ENCODE measurements at regions not wholly inside any gene's neighbourhood (a gene's known extent, or its start where the extent isn't known, plus 50 kb on each side); places are given as distances from the start of the nearest gene placed in this dataset.
A peak's percentile ranks its signal among the peaks of the same experiment; 100 is the strongest.

DNA sequence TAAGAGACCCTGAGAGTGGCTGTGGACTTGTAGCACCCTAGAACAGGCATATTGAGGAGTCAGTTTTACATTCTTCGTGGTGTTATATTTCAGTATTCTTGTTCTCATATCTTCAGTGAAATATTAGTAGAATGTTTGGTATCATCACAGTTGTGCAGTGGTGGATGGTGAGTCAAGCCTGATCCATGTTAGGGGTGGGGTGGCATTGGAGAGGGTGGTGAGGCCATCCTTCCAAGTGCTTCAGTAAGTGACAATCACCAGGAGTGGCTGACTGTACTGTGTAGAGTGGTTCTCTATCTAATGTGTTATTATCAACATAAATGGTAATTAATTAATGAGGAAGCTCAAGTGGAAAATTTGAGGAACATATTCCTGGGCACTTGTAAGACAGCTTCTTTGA is 197.7 kb upstream of the SLC16A7 start (continued):
- TF ChIP-seq TFE3 (CRISPR knock-in tag; IDR thresholded peaks at IDR 0.05): no peak
- TF ChIP-seq ZNF674 (CRISPR knock-in tag; IDR thresholded peaks at IDR 0.05; ENCODE audit: low read depth): no peak
- TF ChIP-seq NKX3-1 (CRISPR knock-in tag; IDR thresholded peaks at IDR 0.05): no peak
- TF ChIP-seq BCL6 (CRISPR knock-in tag; IDR thresholded peaks at IDR 0.05): no peak
- TF ChIP-seq ZBTB10 (CRISPR knock-in tag; IDR thresholded peaks at IDR 0.05; ENCODE audit: borderline replicate concordance): no peak
- TF ChIP-seq TEAD2 (CRISPR knock-in tag; IDR thresholded peaks at IDR 0.05): no peak
- TF ChIP-seq KLF11 (CRISPR knock-in tag; IDR thresholded peaks at IDR 0.05): no peak
- TF ChIP-seq, protein P1, sequence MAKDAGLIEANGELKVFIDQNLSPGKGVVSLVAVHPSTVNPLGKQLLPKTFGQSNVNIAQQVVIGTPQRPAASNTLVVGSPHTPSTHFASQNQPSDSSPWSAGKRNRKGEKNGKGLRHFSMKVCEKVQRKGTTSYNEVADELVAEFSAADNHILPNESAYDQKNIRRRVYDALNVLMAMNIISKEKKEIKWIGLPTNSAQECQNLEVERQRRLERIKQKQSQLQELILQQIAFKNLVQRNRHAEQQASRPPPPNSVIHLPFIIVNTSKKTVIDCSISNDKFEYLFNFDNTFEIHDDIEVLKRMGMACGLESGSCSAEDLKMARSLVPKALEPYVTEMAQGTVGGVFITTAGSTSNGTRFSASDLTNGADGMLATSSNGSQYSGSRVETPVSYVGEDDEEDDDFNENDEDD (CRISPR knock-in tag; IDR thresholded peaks at IDR 0.05; ENCODE audit: borderline replicate concordance): no peak

DNA sequence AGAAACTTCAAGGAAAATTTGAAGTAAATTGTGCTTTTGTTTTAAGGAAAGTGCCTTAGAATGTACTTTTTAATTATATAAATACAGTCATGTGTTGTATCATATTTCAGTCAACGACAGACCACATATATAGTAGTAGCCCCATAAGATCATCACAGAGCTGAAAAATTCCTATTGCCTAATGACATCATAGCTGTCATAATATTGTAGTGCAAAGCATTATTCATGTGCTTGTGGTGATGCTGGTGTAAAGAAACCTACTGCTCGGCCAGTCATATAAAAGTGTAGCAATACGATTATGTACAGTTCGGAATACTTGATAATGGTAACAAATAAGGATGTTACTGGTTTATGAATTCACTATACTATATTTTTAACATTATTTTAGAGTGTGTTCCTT is 198.9 kb upstream of the SLC16A7 start:
- Histone ChIP-seq H3K27ac (ENCODE audit: extremely low read length, insufficient read depth, low read length) (no peak overlapping the region), H3K36me3 (replicated peaks in 1 of 2; ENCODE audit: control insufficient read depth in 1 of 2, insufficient read depth in 2 of 2, low read length in 2 of 2) (no peaks in the 10 kb centered on the region), H3K9me3 (ENCODE audit: low read length) (no peaks in the 10 kb centered on the region), H3K27me3 (ENCODE audit: control insufficient read depth in 1 of 2, insufficient read depth in 2 of 2, low read length in 2 of 2) (no peaks in the 10 kb centered on the region), H3K4me2 (ENCODE audit: low read depth, low read length) (no peak overlapping the region), H3K9ac (ENCODE audit: insufficient read depth, low read depth, low read length) (no peak overlapping the region), H4K20me1 (ENCODE audit: insufficient read depth, low read length) (no peaks in the 10 kb centered on the region), H3K79me2 (ENCODE audit: insufficient read depth, low read length) (no peaks in the 10 kb centered on the region), H3K4me3 (replicated peaks in 1 of 3; ENCODE audit: insufficient read depth in 1 of 3, low read depth in 2 of 3, low read length in 3 of 3) (no peak overlapping the region), H2AFZ (ENCODE audit: low read length) (no peak overlapping the region), H3K4me1 (ENCODE audit: insufficient read depth, low read length) (no peaks in the 10 kb centered on the region)
- ATAC-seq (no peak), DNase-seq (ENCODE audit: low spot score) (no peak), FAIRE-seq (no peak)
- BruUV-seq (replicated peaks): no TSS peak
- CTCF ChIA-PET (ENCODE audit: low intra/inter-chr PET ratio, low total read pairs): no interaction called here
- POLR2A ChIA-PET: no interaction called here
- in situ Hi-C loops (cut with HindIII; ENCODE audit: extremely low pct_ligation_motif_present, low pct_unique_long_range_greater_than_20kb): no loop called here
- WGBS (ENCODE audit: low lambda C conversion rate): 6% methylated on average over 4 of the region's 4 CpGs
- intact Hi-C loops (cut with micrococcal nuclease; ENCODE audit: unreplicated experiment): no loop called here
- no peak for TF ChIP-seq HMGA1 (CRISPR knock-in tag; conservative IDR thresholded peaks at IDR 0.05)
- TF ChIP-seq ETV6 (CRISPR knock-in tag; conservative IDR thresholded peaks at IDR 0.05): no peak
- TF ChIP-seq SSRP1 (CRISPR knock-in tag; IDR thresholded peaks at IDR 0.05): no peak
- no peak for TF ChIP-seq SRF (IDR thresholded peaks at IDR 0.05; ENCODE audit: low read depth, low read length)
- TF ChIP-seq ISL2 (CRISPR knock-in tag; IDR thresholded peaks at IDR 0.05): no peak
- no peak for TF ChIP-seq NFYB (CRISPR knock-in tag; IDR thresholded peaks at IDR 0.05)
- no peak for TF ChIP-seq THAP7 (CRISPR knock-in tag; IDR thresholded peaks at IDR 0.05)
- no peak for TF ChIP-seq HMG20B (CRISPR knock-in tag; conservative IDR thresholded peaks at IDR 0.05)
- TF ChIP-seq ATF7 (IDR thresholded peaks at IDR 0.05): peak; percentile 20; the same call in 1 of the 2 replicates
- TF ChIP-seq ATF7 (CRISPR knock-in tag; IDR thresholded peaks at IDR 0.05): no peak
- no peak for TF ChIP-seq CREBL2 (CRISPR knock-in tag; IDR thresholded peaks at IDR 0.05; ENCODE audit: borderline replicate concordance)
- TF ChIP-seq ZNF777 (CRISPR knock-in tag; IDR thresholded peaks at IDR 0.05): no peak
- TF ChIP-seq CREB1 (IDR thresholded peaks at IDR 0.05): 0 out of 2 replicates have a peak, but pooled peaks have one; percentile 25
- no peak for TF ChIP-seq CREB1 (CRISPR knock-in tag; IDR thresholded peaks at IDR 0.05)

All from HepG2 (cell line).